Mucosa of rectum (tissue), 2 donors: ENCODE measurements at regions not wholly inside any gene's neighbourhood (a gene's known extent, or its start where the extent isn't known, plus 50 kb on each side); places are given as distances from the start of the nearest gene placed in this dataset.
"Not testable (repeated sequence)": the region's sequence is repeated elsewhere in the genome, so short reads cannot be mapped to it uniquely, and the experiment has no call there.

Source experiments
- H3K27ac ChIP-seq, 2 donors: one replicate each; pipeline ENCODE4 v1.7.0; 2013; ENCODE audit warnings: inconsistent platforms in 2 of 2, low read depth in 2 of 2, low read length in 2 of 2
- H3K27me3 ChIP-seq, 2 donors: one replicate each; pipeline ENCODE4 v1.7.0; 2013; ENCODE audit warnings: low read length in 2 of 2; ENCODE audit not compliant: control insufficient read depth in 2 of 2, insufficient read depth in 2 of 2
- H3K36me3 ChIP-seq, 2 donors: one replicate each; pipeline ENCODE4 v1.7.0; 2013; ENCODE audit warnings: low read length in 2 of 2; ENCODE audit not compliant: control insufficient read depth in 2 of 2, insufficient read depth in 2 of 2
- H3K4me1 ChIP-seq, 2 donors: one replicate each; pipeline ENCODE4 v1.7.0; 2013; ENCODE audit warnings: low read length in 2 of 2, mild to moderate bottlenecking in 1 of 2; ENCODE audit not compliant: control insufficient read depth in 2 of 2, insufficient read depth in 2 of 2
- H3K4me3 ChIP-seq, 2 donors: one replicate each; pipeline ENCODE4 v1.7.0; 2013; ENCODE audit warnings: low read length in 2 of 2
- H3K9ac ChIP-seq, 2 donors: one replicate each; pipeline ENCODE4 v1.7.0; 2013; ENCODE audit warnings: low read length in 2 of 2, low read depth in 1 of 2, mild to moderate bottlenecking in 1 of 2
- H3K9me3 ChIP-seq, 2 donors: one replicate each; pipeline ENCODE4 v1.7.0; 2013; ENCODE audit warnings: low read length in 2 of 2; ENCODE audit not compliant: control insufficient read depth in 2 of 2
- donor health status: healthy.
- donor health status: Normal muscosa, but diverticular disease.

DNA sequence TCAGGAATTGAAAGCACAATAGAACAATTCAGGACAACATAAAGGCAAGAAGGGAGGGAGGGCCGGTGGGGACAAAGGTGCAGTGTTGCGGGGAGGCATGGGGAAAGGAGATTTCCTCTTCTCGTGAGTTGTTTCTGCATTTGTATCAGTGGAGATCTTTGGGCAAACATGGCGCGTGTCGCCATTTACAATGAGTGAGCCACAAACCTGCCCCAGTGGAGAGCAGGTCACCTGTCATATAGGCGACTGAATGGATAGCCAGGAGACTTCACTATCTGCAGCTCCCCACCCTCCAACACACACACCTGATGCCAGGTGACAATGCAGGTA is 87.7 kb upstream of the SLC45A1 start:
- H3K4me1 ChIP-seq, result no peaks in the 10 kb centered on the region
- H3K27ac ChIP-seq, result no peak overlapping the region
- no peaks in the 10 kb centered on the region for H3K36me3 ChIP-seq
- H3K9ac ChIP-seq, result no peak overlapping the region
- no peaks in the 10 kb centered on the region for H3K27me3 ChIP-seq
- H3K9me3 ChIP-seq, result no peaks in the 10 kb centered on the region
- H3K4me3 ChIP-seq, result no peak overlapping the region

DNA sequence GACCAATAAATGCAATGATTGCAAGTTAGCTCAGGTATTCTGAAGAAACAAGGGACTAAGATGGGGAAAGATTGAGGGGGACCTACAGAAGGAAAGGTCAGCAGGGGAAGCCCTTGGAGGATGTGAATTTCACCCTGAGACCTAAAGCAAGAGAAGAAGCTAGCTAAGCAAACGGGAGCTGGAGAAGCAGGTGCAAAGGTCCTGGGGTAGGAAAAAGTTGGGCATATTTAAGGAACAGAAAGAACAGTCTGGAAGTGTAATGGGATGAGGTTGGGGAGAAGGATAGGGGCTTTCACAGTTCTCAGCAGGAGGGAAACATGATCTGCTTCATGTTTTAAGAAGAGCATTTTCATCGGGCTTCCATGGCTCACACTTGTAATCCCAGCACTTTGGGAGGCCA is 89.7 kb upstream of the SLC45A1 start:
- H3K4me3 ChIP-seq, result no peak overlapping the region
- H3K27ac ChIP-seq, result no peak overlapping the region

DNA sequence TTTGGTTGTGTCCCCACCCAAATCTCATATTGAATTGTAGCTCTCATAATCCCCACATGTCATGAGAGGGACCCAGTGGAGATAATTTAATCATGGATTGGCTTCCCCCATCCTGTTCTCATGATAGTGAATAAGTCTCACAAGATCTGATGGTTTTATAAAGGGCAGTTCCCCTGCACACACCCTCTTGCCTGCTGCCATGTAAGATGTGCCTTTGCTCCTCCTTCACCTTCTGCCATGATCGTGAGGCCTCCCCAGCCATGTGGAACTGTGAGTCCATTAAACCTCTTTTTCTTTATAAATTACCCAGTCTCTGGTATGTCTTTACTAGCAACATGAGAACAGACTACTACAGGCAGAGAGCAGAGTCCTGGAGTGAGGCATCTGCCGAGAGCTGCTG is 90.2 kb upstream of the SLC45A1 start:
- H3K36me3 ChIP-seq, H3K27me3 ChIP-seq, H3K4me1 ChIP-seq, H3K27ac ChIP-seq, H3K9me3 ChIP-seq, H3K9ac ChIP-seq, H3K4me3 ChIP-seq: not testable (repeated sequence)

More for the DNA sequence above, 89.7 kb upstream of the SLC45A1 start:
- Histone ChIP-seq H3K36me3 (no peaks in the 10 kb centered on the region), H3K4me1 (no peaks in the 10 kb centered on the region), H3K9ac (no peak overlapping the region), H3K9me3 (no peaks in the 10 kb centered on the region), H3K27me3 (no peaks in the 10 kb centered on the region)

DNA sequence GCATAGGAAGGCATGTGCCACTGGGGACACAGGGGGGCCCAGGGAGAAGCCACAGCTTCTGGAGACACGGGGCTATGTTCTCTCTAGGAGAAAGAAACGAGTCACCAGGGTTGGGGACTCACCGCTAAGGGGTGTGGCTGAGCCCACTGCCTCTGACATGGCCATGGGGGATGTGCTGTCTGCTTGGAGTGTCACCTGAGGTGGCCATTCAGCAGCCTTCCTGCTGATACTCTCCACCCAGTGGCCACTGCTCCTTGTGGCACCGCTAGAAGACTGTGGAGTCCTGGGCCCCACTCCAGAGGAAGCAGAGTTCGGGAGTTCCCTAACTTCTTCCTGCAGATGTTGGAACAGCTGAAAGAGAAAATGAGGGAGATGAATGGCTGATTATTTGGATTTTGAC is 91.2 kb upstream of the SLC45A1 start:
- no peaks in the 10 kb centered on the region for H3K9me3 ChIP-seq
- no peaks in the 10 kb centered on the region for H3K36me3 ChIP-seq
- H3K4me3 ChIP-seq, result no peak overlapping the region
- H3K9ac ChIP-seq, result no peak overlapping the region
- H3K27me3 ChIP-seq, result no peaks in the 10 kb centered on the region
- no peaks in the 10 kb centered on the region for H3K4me1 ChIP-seq
- H3K27ac ChIP-seq, result no peak overlapping the region

DNA sequence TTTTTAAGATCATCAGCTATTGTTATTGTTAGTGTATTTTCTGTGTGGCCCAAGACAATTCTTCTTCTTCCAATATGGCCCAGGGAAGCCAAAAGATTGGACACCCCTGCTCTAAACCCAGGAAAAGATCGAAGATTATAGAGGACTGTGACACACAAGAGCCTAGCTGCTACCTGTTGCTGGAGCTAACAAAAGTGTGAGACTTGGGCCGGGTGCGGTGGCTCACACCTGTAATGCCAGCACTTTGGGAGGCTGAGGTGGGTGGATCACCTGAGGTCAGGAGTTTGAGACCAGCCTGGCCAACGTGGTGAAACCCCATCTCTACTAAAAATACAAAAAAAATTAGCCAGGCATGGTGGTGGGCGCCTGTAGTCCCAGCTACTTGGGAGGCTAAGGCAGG is 91.9 kb upstream of the SLC45A1 start:
- not testable (repeated sequence) for H3K27ac ChIP-seq, H3K27me3 ChIP-seq, H3K9me3 ChIP-seq, H3K4me3 ChIP-seq, H3K9ac ChIP-seq, H3K4me1 ChIP-seq, H3K36me3 ChIP-seq

DNA sequence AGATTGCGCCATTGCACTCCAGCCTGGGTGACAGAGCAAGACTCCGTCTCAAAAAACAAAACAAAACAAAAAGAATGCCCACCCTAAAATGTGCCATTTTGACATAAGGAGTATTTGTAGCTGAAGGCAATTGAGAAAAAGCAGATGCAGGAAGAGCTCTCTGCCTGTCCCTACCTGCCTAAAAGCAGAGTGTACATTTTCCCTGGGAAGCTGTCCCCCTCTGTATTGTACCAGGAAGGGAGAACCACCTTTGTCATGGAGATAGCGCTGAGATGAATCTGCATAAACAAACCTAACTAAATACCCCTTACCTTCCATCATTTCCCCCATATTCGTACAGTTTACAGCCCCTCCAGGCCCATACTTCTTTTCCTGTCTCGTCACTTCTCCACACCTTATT is 94.4 kb upstream of the SLC45A1 start:
- no peak overlapping the region for H3K9ac ChIP-seq
- no peak overlapping the region for H3K4me3 ChIP-seq
- no peaks in the 10 kb centered on the region for H3K36me3 ChIP-seq
- no peaks in the 10 kb centered on the region for H3K9me3 ChIP-seq
- no peaks in the 10 kb centered on the region for H3K4me1 ChIP-seq
- H3K27me3 ChIP-seq, result no peaks in the 10 kb centered on the region
- no peak overlapping the region for H3K27ac ChIP-seq

DNA sequence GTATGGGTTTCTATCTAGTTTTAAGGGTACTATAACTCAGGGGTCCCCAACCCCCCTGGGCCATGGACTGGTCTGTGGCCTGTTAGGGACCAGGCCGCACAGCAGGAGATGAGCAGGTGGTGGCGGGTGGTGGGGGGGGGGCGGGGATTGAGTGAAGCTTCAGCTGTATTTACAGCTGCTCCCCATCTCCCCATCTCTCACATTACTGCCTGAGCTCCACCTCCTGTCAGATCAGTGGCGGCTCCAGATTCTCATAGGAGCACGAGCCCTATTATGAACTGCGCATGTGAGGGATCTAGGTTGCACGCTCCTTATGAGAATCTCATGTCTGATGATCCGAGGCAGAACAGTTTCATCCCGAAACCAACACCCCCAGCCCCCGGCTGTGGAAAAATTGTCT is 95.1 kb upstream of the SLC45A1 start:
- Histone ChIP-seq H3K4me3 (no peak overlapping the region), H3K4me1 (no peaks in the 10 kb centered on the region), H3K27ac (no peak overlapping the region), H3K36me3 (no peaks in the 10 kb centered on the region), H3K27me3 (no peaks in the 10 kb centered on the region), H3K9me3 (no peaks in the 10 kb centered on the region), H3K9ac (no peak overlapping the region)

DNA sequence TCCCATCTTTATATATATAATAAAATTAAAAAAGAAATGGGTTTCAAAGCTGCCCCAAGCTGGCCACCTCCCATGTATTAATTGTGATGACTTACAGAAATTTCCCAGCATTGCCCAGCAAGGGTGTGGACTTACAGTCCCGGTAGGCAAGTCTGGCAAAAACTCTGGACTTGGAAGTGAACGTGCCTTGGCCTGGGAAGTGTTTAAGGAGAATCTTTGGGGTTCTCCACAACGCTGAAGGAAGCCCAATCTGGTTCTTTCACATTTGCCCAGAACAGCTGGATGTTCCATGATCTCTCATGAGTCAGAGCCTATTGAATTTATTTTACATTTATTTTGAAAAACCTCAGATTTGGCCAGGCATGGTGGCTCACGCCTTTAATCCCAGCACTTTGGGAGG is 98.4 kb upstream of the SLC45A1 start:
- no peak overlapping the region for H3K4me3 ChIP-seq
- no peak overlapping the region for H3K27ac ChIP-seq
- no peak overlapping the region for H3K9ac ChIP-seq
- no peaks in the 10 kb centered on the region for H3K36me3 ChIP-seq
- no peaks in the 10 kb centered on the region for H3K9me3 ChIP-seq
- H3K27me3 ChIP-seq, result no peaks in the 10 kb centered on the region
- H3K4me1 ChIP-seq, result peaks cover 0 to 5% of the 10 kb centered on the region in 2 donors

DNA sequence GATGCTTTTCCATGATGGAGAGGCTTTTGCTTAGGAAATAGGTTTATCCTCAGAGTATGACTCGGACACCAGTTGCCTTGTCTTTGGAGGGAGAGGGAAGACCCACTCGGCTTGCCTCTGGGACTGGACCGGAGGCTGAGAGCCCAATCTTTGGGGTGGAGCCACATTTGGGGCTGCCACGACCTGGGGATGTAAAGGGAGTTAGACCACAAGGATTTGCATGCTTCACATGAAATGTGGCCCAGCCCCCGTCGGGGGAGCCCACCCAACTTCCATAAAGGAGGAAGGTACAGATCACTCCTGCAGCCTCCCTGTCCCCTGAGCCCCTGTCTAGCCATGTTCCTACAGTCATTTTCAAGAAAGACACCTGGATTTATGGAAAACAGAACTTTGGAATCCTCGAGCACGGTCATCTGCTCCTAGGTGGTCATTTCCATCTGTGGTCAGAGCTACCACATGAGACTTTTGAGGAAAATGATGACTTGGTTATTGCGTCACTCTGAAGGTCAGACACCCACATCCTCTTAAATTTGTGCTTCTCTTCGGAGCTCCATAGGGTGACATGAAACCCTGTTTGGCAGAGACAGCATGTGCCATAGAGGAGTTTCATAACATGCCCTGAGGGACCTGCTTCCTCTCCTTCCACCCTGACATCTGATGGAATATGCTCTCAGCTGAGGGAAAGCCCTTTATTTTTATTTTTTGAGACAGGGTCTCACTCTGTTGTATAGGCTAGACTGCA is 99.4 kb upstream of the SLC45A1 start:
- Histone ChIP-seq H3K36me3 (no peaks in the 10 kb centered on the region), H3K9me3 (no peaks in the 10 kb centered on the region), H3K4me1 (peaks cover 0 to 5% of the 10 kb centered on the region in 2 donors), H3K9ac (no peak overlapping the region), H3K27ac (no peak overlapping the region), H3K27me3 (no peaks in the 10 kb centered on the region), H3K4me3 (no peak overlapping the region)

DNA sequence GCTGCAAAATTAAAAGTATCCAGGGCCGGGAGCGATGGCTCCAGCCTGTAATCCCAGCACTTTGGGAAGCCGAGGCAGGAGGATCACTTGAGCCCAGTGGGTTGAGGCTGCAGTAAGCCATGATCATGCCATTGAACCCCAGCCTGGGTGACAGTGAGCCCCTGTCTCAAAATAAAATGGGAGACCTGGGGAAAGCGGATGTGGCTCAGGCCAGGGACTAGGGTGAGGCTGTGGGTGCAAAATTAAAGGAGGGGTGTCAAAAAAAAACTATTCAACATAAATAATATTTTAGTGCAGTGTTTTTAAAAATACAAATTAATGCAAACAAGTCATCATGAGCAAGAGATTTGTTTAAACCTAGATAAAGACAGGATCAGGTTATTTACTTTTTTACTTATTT is 100.1 kb upstream of the SLC45A1 start:
- peak overlapping the region; percentile 41 to 70 for H3K9ac ChIP-seq
- no peaks in the 10 kb centered on the region for H3K27me3 ChIP-seq
- H3K36me3 ChIP-seq, result no peaks in the 10 kb centered on the region
- H3K4me1 ChIP-seq, result peaks cover 0 to 5% of the 10 kb centered on the region in 2 donors
- H3K27ac ChIP-seq, result peak overlapping the region in 1 of 2 donors; percentile 11
- H3K4me3 ChIP-seq, result peak overlapping the region; percentile 62 to 64
- H3K9me3 ChIP-seq, result no peaks in the 10 kb centered on the region
